SK-N-SH (cell line): ENCODE measurements at regions not wholly inside any gene's neighbourhood (a gene's known extent, or its start where the extent isn't known, plus 50 kb on each side); places are given as distances from the start of the nearest gene placed in this dataset.

ENCODE experiments used
- CTCF ChIA-PET: fragments of 300-600, 350-600 bp; formaldehyde crosslinking; extraction: SDS; loops from one replicate; lab custom pipeline; 2021; lab: Yijun Ruan, JAX
- POLR2A ChIA-PET: fragments of 350-600 bp; sonication (Branson Sonifier 250); formaldehyde crosslinking; extraction: SDS; loops from one replicate; lab custom pipeline; 2020; ENCODE audit warnings: antibody characterized with exemption, inconsistent platforms; lab: Yijun Ruan, JAX
- DNase-seq: peaks from one replicate; pipeline ENCODE4 v3.0.0; 2012
- H2AFZ ChIP-seq: fragments of 200-600 bp; sonication (generic); 2 replicates; pipeline ENCODE4 v1.8.1; 2016; ENCODE audit warnings: antibody characterized with exemption, mild to moderate bottlenecking, low read depth
- H3F3A ChIP-seq: fragments of 200-600 bp; sonication (generic); replicated peaks from 2 replicates; pipeline ENCODE3; 2016; ENCODE audit warnings: antibody characterized with exemption, mild to moderate bottlenecking; ENCODE audit not compliant: insufficient read depth
- H3K27ac ChIP-seq, 2 experiments: fragments of 200-500 bp in 1 of 2; fragments of 200-600 bp in 1 of 2; sonication (Bioruptor generic) in 1 of 2; sonication (generic), shearing (Covaris generic) in 1 of 2; 2 replicates each; pipeline versions ENCODE4 v1.5.1 to v1.6.1; 2014 to 2016; ENCODE audit warnings: low read depth in 2 of 2, inconsistent platforms in 1 of 2, low read length in 1 of 2, mild to moderate bottlenecking in 1 of 2, mixed read lengths in 1 of 2
- H3K27me3 ChIP-seq: fragments of 200-600 bp; sonication (generic), shearing (Covaris generic); 2 replicates; pipeline ENCODE4 v1.6.1; 2016; ENCODE audit warnings: mixed run types; ENCODE audit not compliant: insufficient read depth
- H3K36me3 ChIP-seq, 2 experiments: fragments of 200-500 bp in 1 of 2; fragments of 200-600 bp in 1 of 2; sonication (Bioruptor generic) in 1 of 2; sonication (generic) in 1 of 2; replicated peaks in 1 of 2; 2 replicates each; pipeline versions ENCODE3 to v1.5.1; 2014 to 2016; ENCODE audit warnings: low read length in 1 of 2, mild to moderate bottlenecking in 1 of 2; ENCODE audit not compliant: insufficient read depth in 2 of 2, control insufficient read depth in 1 of 2
- H3K4me1 ChIP-seq, 2 experiments: fragments of 200-500 bp in 1 of 2; fragments of 200-600 bp in 1 of 2; sonication (Bioruptor generic) in 1 of 2; sonication (generic), shearing (Covaris generic) in 1 of 2; 2 replicates each; pipeline versions ENCODE4 v1.5.1 to v1.6.1; 2014 to 2016; ENCODE audit warnings: low read depth in 1 of 2, low read length in 1 of 2, mixed run types in 1 of 2; ENCODE audit not compliant: insufficient read depth in 2 of 2, control insufficient read depth in 1 of 2
- H3K4me2 ChIP-seq: fragments of 200-600 bp; sonication (generic), shearing (Covaris generic); 2 replicates; pipeline ENCODE4 v1.6.1; 2017; ENCODE audit warnings: mixed run types
- H3K4me3 ChIP-seq, 2 experiments: fragments of 200-500 bp in 1 of 2; fragments of 200-600 bp in 1 of 2; sonication (Bioruptor generic) in 1 of 2; sonication (generic), shearing (Covaris generic) in 1 of 2; 2 replicates each; pipeline versions ENCODE4 v1.5.1 to v1.8.1; 2014 to 2016; ENCODE audit warnings: low read depth in 2 of 2, inconsistent platforms in 1 of 2, low read length in 1 of 2, mild to moderate bottlenecking in 1 of 2, mixed read lengths in 1 of 2, moderate library complexity in 1 of 2
- H3K79me2 ChIP-seq: fragments of 200-600 bp; sonication (generic); 2 replicates; pipeline ENCODE4 v1.8.1; 2017; ENCODE audit warnings: mild to moderate bottlenecking; ENCODE audit not compliant: insufficient read depth
- H3K9ac ChIP-seq: fragments of 200-600 bp; sonication (generic); 2 replicates; pipeline ENCODE4 v1.6.1; 2017; ENCODE audit warnings: mixed run types
- H3K9me2 ChIP-seq: fragments of 200-600 bp; sonication (generic); 2 replicates; pipeline ENCODE4 v1.6.1; 2017; ENCODE audit warnings: mixed run types
- H3K9me3 ChIP-seq: fragments of 200-600 bp; sonication (generic); 2 replicates; pipeline ENCODE4 v1.6.1; 2017; ENCODE audit warnings: mixed run types, mild to moderate bottlenecking, moderate library complexity
- H4K20me1 ChIP-seq: fragments of 200-600 bp; sonication (generic); 2 replicates; pipeline ENCODE4 v1.6.1; 2017; ENCODE audit warnings: mild to moderate bottlenecking, mixed run types; ENCODE audit not compliant: insufficient read depth
- EP300 ChIP-seq, 2 experiments: IDR thresholded peaks; 2 replicates each; pipeline versions ENCODE4 v1.4.0 to v1.6.1; 2012; ENCODE audit warnings: borderline replicate concordance in 1 of 2, low read depth in 1 of 2, low read length in 1 of 2
- GATA2 ChIP-seq: sonication (generic); formaldehyde crosslinking; IDR thresholded peaks from 2 replicates; pipeline ENCODE4 v1.5.0; 2020; ENCODE audit warnings: mild to moderate bottlenecking, missing genetic modification reagents
- IRF3 ChIP-seq: fragments of 150-350 bp; IDR thresholded peaks from 2 replicates; pipeline ENCODE4 v1.6.1; 2016; ENCODE audit warnings: mild to moderate bottlenecking, low read depth, low read length
- JUND ChIP-seq: IDR thresholded peaks from 2 replicates; pipeline ENCODE4 v1.4.0; 2012
- MEF2A ChIP-seq: IDR thresholded peaks from 2 replicates; pipeline ENCODE4 v1.4.0; 2012; ENCODE audit warnings: low read depth, borderline replicate concordance
- MXI1 ChIP-seq: IDR thresholded peaks from 2 replicates; pipeline ENCODE4 v1.6.1; 2012; ENCODE audit warnings: mild to moderate bottlenecking, low read depth, low read length, improper control_type of control experiment
- NRF1 ChIP-seq: IDR thresholded peaks from 2 replicates; pipeline ENCODE4 v1.6.1; 2012; ENCODE audit warnings: low read depth, mild to moderate bottlenecking, low read length
- PBX3 ChIP-seq: IDR thresholded peaks from 2 replicates; pipeline ENCODE4; 2012
- POLR2AphosphoS5 ChIP-seq: IDR thresholded peaks from 2 replicates; pipeline ENCODE4 v1.6.1; 2012; ENCODE audit warnings: low read depth, low read length
- RAD21 ChIP-seq: IDR thresholded peaks from 2 replicates; pipeline ENCODE4 v1.6.1; 2012; ENCODE audit warnings: mild to moderate bottlenecking, low read length
- REST ChIP-seq: IDR thresholded peaks from 2 replicates; pipeline ENCODE4 v1.6.1; 2012; ENCODE audit warnings: mild to moderate bottlenecking, low read depth, low read length, moderate library complexity
- RXRA ChIP-seq: IDR thresholded peaks from 2 replicates; pipeline ENCODE4 v1.4.0; 2012; ENCODE audit warnings: low read depth, mild to moderate bottlenecking, borderline replicate concordance
- TAF1 ChIP-seq: IDR thresholded peaks from 2 replicates; pipeline ENCODE4 v1.6.1; 2012; ENCODE audit warnings: low read depth, mild to moderate bottlenecking, low read length, moderate library complexity, borderline replicate concordance
- USF1 ChIP-seq: IDR thresholded peaks from 2 replicates; pipeline ENCODE4 v1.4.0; 2012; ENCODE audit warnings: low read depth, borderline replicate concordance
- USF2 ChIP-seq: fragments of 150-350 bp; IDR thresholded peaks from 2 replicates; pipeline ENCODE4 v1.6.1; 2017; ENCODE audit warnings: antibody characterized with exemption, low read length, low read depth, borderline replicate concordance
- ZBTB33 ChIP-seq: IDR thresholded peaks from 2 replicates; pipeline ENCODE4 v1.4.0; 2012; ENCODE audit warnings: low read depth, borderline replicate concordance
- WGBS: methylation state at CpG from one replicate; pipeline ENCODE4 v1.1.6; 2017; ENCODE audit warnings: low lambda C conversion rate; 5-methylcytosine and 5-hydroxymethylcytosine counted together

GRCh38 chr10:52908478-52908877 lies 135.9 kb upstream of the MBL2 start:
- Histone ChIP-seq H3K9me3 (no peaks in the 10 kb centered on the region), H3K9ac (no peak overlapping the region), H3K36me3 (no peaks in the 10 kb centered on the region), H3K27me3 (no peaks in the 10 kb centered on the region), H2AFZ (no peak overlapping the region), H3K9me2 (no peaks in the 10 kb centered on the region), H3K4me2 (no peak overlapping the region), H3F3A (no peaks in the 10 kb centered on the region), H3K4me3 (no peak overlapping the region), H3K79me2 (no peaks in the 10 kb centered on the region), H4K20me1 (no peaks in the 10 kb centered on the region), H3K4me1 (no peaks in the 10 kb centered on the region), H3K27ac (no peak overlapping the region)
- 44% methylated on average over 5 of the region's 5 CpGs for WGBS
- TF ChIP-seq POLR2AphosphoS5 (no peak), MXI1 (no peak), NRF1 (no peak), RXRA (no peak), PBX3 (no peak), JUND (no peak)
- POLR2A ChIA-PET = no interaction called here
- no peak for DNase-seq
- CTCF ChIA-PET = interaction anchor here (1.0 kb wide), 1 partner anchor 25 kb away, joined by 3 read pairs; no protein-coding TSS in a partner anchor

GRCh38 chr10:52906046-52906445 lies 133.5 kb upstream of the MBL2 start:
- H3K4me2 ChIP-seq = no peak overlapping the region
- no peak overlapping the region for H2AFZ ChIP-seq
- no peak overlapping the region for H3K27ac ChIP-seq
- H3K9me2 ChIP-seq = no peaks in the 10 kb centered on the region
- no peaks in the 10 kb centered on the region for H3K4me1 ChIP-seq
- H4K20me1 ChIP-seq = no peaks in the 10 kb centered on the region
- H3K9me3 ChIP-seq = no peaks in the 10 kb centered on the region
- H3K36me3 ChIP-seq = no peaks in the 10 kb centered on the region
- ChIA-PET POLR2A (no interaction called here), CTCF (interaction anchor here (1.1 kb wide), 1 partner anchor 17 kb away, joined by 6 read pairs; no protein-coding TSS in a partner anchor)
- whole genome bisulfite sequencing = 15% methylated on average over 1 of the region's 1 CpG
- H3K27me3 ChIP-seq = no peaks in the 10 kb centered on the region
- no peaks in the 10 kb centered on the region for H3F3A ChIP-seq
- DNase-seq = no peak
- no peak overlapping the region for H3K4me3 ChIP-seq
- H3K9ac ChIP-seq = no peak overlapping the region
- H3K79me2 ChIP-seq = no peaks in the 10 kb centered on the region
- TF ChIP-seq PBX3 = no peak
- no peak for TF ChIP-seq NRF1
- no peak for TF ChIP-seq ZBTB33
- TF ChIP-seq RXRA = no peak
- no peak for TF ChIP-seq USF2
- no peak for TF ChIP-seq GATA2 (CRISPR knock-in tag)
- no peak for TF ChIP-seq EP300 (IDR thresholded peaks at IDR 0.05; ENCODE audit: borderline replicate concordance in 1 of 2, low read depth in 1 of 2, low read length in 1 of 2)
- TF ChIP-seq USF1 = no peak
- TF ChIP-seq MEF2A = no peak
- no peak for TF ChIP-seq IRF3
- no peak for TF ChIP-seq REST
- no peak for TF ChIP-seq RAD21
- no peak for TF ChIP-seq TAF1
